Activated CD8-positive, alpha-beta T cell treated with anti-CD3 and anti-CD28 coated beads for 36 hours (primary cell): ENCODE measurements at regions not wholly inside any gene's neighbourhood (a gene's known extent, or its start where the extent isn't known, plus 50 kb on each side); places are given as distances from the start of the nearest gene placed in this dataset.

Source experiments
- ATAC-seq: fragments of 200-7000 bp; cut with Tn5 transposase; one replicate; pipeline ENCODE4 v1.10.0; 2021; ENCODE audit warnings: mild to moderate bottlenecking, moderate library complexity
- CTCF ChIA-PET: fragments of 350-600 bp; sonication (Branson Sonifier 250); formaldehyde crosslinking; loops from one replicate; lab custom pipeline; 2021; ENCODE audit warnings: antibody characterized with exemption; lab: Charles Lee
- POLR2A ChIA-PET: fragments of 350-600 bp; sonication (Branson Sonifier 250); formaldehyde crosslinking; loops from one replicate; lab custom pipeline; 2021; ENCODE audit warnings: antibody characterized with exemption; lab: Charles Lee
- DNase-seq: peaks from one replicate; pipeline ENCODE4 v3.0.0-alpha.2; 2020
- H3K27ac Mint-ChIP-seq: one replicate; pipeline ENCODE4 v1.8.0; 2021; ENCODE audit warnings: mild to moderate bottlenecking, mixed read lengths
- H3K27me3 Mint-ChIP-seq: one replicate; pipeline ENCODE4 v1.8.0; 2021; ENCODE audit warnings: mixed read lengths
- H3K36me3 Mint-ChIP-seq: one replicate; pipeline ENCODE4 v1.8.0; 2021; ENCODE audit warnings: low read depth, mixed read lengths
- H3K4me1 Mint-ChIP-seq: one replicate; pipeline ENCODE4 v1.8.0; 2021; ENCODE audit warnings: low read depth, mixed read lengths
- H3K4me3 Mint-ChIP-seq: one replicate; pipeline ENCODE4 v1.8.0; 2021; ENCODE audit warnings: mild to moderate bottlenecking, moderate library complexity, mixed read lengths
- H3K9me3 Mint-ChIP-seq: one replicate; pipeline ENCODE4 v1.8.0; 2021; ENCODE audit warnings: mixed read lengths
- CTCF ChIP-seq: fragments of 200-600 bp; IDR thresholded peaks from one replicate; pipeline ENCODE4 v1.8.0; 2022; ENCODE audit warnings: antibody characterized with exemption, mild to moderate bottlenecking
- intact Hi-C: fragments of 100-400 bp; cut with micrococcal nuclease; formaldehyde crosslinking; loops from one replicate; pipeline ENCODE4 v1.10.0; 2022

DNA sequence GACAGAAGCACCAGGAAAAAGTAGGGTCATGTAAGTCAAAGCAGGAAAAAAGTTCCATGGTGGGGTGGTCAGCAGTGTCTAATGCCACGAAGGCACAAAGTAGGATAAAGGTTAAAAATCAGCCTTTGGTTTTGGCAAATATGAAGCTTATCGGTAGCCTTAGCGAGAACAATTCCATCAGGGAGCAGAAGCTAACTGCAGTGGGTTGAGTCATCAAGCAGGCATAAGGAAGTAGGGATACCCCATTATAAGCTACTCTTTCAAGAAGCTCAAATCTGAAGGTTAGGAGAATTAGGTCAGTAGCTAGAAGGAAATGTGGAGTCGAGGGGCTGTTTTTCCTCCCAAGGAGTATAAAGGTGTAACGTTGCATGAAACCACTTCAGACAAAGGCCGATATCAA lies 57.5 kb upstream of the USPL1 start:
- ChIA-PET CTCF (no interaction called here), POLR2A (no interaction called here)
- Mint-ChIP-seq H3K4me1 (no peaks in the 10 kb centered on the region), H3K4me3 (no peak overlapping the region), H3K9me3 (no peaks in the 10 kb centered on the region), H3K27ac (no peak overlapping the region), H3K27me3 (no peaks in the 10 kb centered on the region), H3K36me3 (no peaks in the 10 kb centered on the region)
- intact Hi-C loops, result no loop called here
- no peak for TF ChIP-seq CTCF
- ATAC-seq, result no peak
- DNase-seq, result no peak

DNA sequence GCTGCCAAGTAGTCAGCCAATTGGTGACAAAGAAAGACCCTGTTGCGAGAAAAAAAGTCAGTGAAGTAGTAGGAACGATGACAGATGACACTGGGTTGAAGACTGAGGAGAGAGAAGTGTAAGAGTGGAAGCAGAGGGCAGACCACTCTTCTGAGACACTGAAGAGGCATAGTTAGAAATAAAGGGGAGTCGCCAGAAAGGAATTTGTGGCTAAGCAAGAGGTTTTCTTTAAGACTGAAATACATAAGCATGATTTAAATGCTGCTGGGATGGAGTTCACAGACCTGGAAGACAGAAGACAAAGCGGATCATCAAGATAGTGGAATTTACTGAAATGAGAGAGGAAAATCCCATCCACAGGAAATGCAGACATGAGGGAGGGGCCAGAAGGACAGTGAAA lies 56.2 kb upstream of the USPL1 start:
- Mint-ChIP-seq H3K27ac (no peak overlapping the region), H3K36me3 (no peaks in the 10 kb centered on the region), H3K27me3 (no peaks in the 10 kb centered on the region), H3K4me1 (no peaks in the 10 kb centered on the region), H3K4me3 (no peak overlapping the region), H3K9me3 (no peaks in the 10 kb centered on the region)
- DNase-seq, result no peak
- no peak for ATAC-seq
- ChIA-PET POLR2A (no interaction called here), CTCF (no interaction called here)
- TF ChIP-seq CTCF, result no peak
- intact Hi-C loops, result no loop called here

GRCh38 chr13:30564489-30564888 lies 53.2 kb upstream of the USPL1 start:
- intact Hi-C loops, result no loop called here
- DNase-seq (no peak), ATAC-seq (no peak)
- Mint-ChIP-seq H3K4me1 (peaks cover 9% of the 10 kb centered on the region), H3K27ac (no peak overlapping the region), H3K4me3 (no peak overlapping the region), H3K9me3 (no peaks in the 10 kb centered on the region), H3K27me3 (no peaks in the 10 kb centered on the region), H3K36me3 (no peaks in the 10 kb centered on the region)
- POLR2A ChIA-PET, result no interaction called here
- TF ChIP-seq CTCF, result no peak
- CTCF ChIA-PET, result interaction anchor here (1.8 kb wide), 1 partner anchor 432 kb away, joined by 7 read pairs; no protein-coding TSS in a partner anchor

- Mint-ChIP-seq H3K4me3 (no peak overlapping the region), H3K4me1 (peaks cover 19% of the 10 kb centered on the region), H3K9me3 (no peaks in the 10 kb centered on the region), H3K27ac (no peak overlapping the region), H3K36me3 (no peaks in the 10 kb centered on the region), H3K27me3 (no peaks in the 10 kb centered on the region)
- DNase-seq, result peak; percentile 39
- no peak for TF ChIP-seq CTCF
- CTCF ChIA-PET, result no interaction called here
- intact Hi-C loops, result no loop called here
- ATAC-seq, result no peak
- POLR2A ChIA-PET, result interaction anchor here (0.6 kb wide), 2 partner anchors 34 to 52 kb away, joined by 3 to 4 read pairs; partner anchors contain the start of gene USPL1
Measured at GRCh38 chr13:30565658-30566057, 52.1 kb upstream of the USPL1 start.

GRCh38 chr13:30567072-30567471 lies 50.6 kb upstream of the USPL1 start:
- Mint-ChIP-seq H3K4me1 (peaks cover 24% of the 10 kb centered on the region), H3K4me3 (no peak overlapping the region), H3K27me3 (no peaks in the 10 kb centered on the region), H3K9me3 (no peaks in the 10 kb centered on the region), H3K36me3 (no peaks in the 10 kb centered on the region), H3K27ac (no peak overlapping the region)
- ATAC-seq (peak; percentile 50), DNase-seq (no peak)
- intact Hi-C loops, result no loop called here
- TF ChIP-seq CTCF, result no peak
- CTCF ChIA-PET, result interaction anchor here (1.1 kb wide), 1 partner anchor 13 kb away, joined by 3 read pairs; no protein-coding TSS in a partner anchor
- POLR2A ChIA-PET, result interaction anchor here (1.2 to 1.9 kb wide), 2 partner anchors 50 to 101 kb away, joined by 4 to 6 read pairs; partner anchors contain the start of gene HMGB1
